Neural cell (in vitro differentiated cells): ENCODE measurements at regions not wholly inside any gene's neighbourhood (a gene's known extent, or its start where the extent isn't known, plus 50 kb on each side); places are given as distances from the start of the nearest gene placed in this dataset.

ENCODE experiments used
- H2AFZ ChIP-seq: fragments of 200-600, 300-800 bp; sonication (generic), shearing (Covaris generic); 2 replicates; pipeline ENCODE4 v1.6.0; 2014; ENCODE audit warnings: low read depth, mild to moderate bottlenecking, antibody characterized with exemption, low read length, moderate library complexity
- H3F3A ChIP-seq: fragments of 200-600 bp; shearing (Covaris generic); 2 replicates; pipeline ENCODE4 v1.6.1; 2016; ENCODE audit warnings: mild to moderate bottlenecking, moderate library complexity, mixed read lengths, antibody characterized with exemption, low read length; ENCODE audit not compliant: insufficient read depth, poor library complexity, severe bottlenecking
- H3K27ac ChIP-seq: fragments of 200-600, 300-800 bp; sonication (generic), shearing (Covaris generic); 2 replicates; pipeline ENCODE4 v1.5.1; 2014; ENCODE audit warnings: mild to moderate bottlenecking, low read length, moderate library complexity
- H3K27me3 ChIP-seq: fragments of 300-800, 200-600 bp; sonication (generic), shearing (Covaris generic); 2 replicates; pipeline ENCODE4 v1.6.0; 2014; ENCODE audit warnings: mild to moderate bottlenecking, low read depth, low read length, moderate library complexity; ENCODE audit not compliant: insufficient read depth
- H3K36me3 ChIP-seq: fragments of 300-800, 200-600 bp; sonication (generic), shearing (Covaris generic); 2 replicates; pipeline ENCODE4 v1.5.1; 2014; ENCODE audit warnings: mild to moderate bottlenecking, antibody characterized with exemption, low read length, moderate library complexity; ENCODE audit not compliant: insufficient read depth
- H3K4me2 ChIP-seq: fragments of 300-800, 200-600 bp; sonication (generic), shearing (Covaris generic); 2 replicates; pipeline ENCODE4 v1.6.0; 2014; ENCODE audit warnings: mild to moderate bottlenecking, low read length
- H3K4me3 ChIP-seq: fragments of 300-800, 200-600 bp; sonication (generic), shearing (Covaris generic); 2 replicates; pipeline ENCODE4 v1.5.1; 2014; ENCODE audit warnings: mild to moderate bottlenecking, low read length, moderate library complexity
- H3K79me2 ChIP-seq: fragments of 200-600 bp; shearing (Covaris generic); replicated peaks from 2 replicates; pipeline ENCODE4 v1.6.0; 2014; ENCODE audit warnings: mild to moderate bottlenecking, low read length, moderate library complexity; ENCODE audit not compliant: insufficient read depth
- H3K9ac ChIP-seq: fragments of 300-800, 200-600 bp; sonication (generic), shearing (Covaris generic); 2 replicates; pipeline ENCODE4 v1.6.1; 2016; ENCODE audit warnings: mild to moderate bottlenecking, low read length, mixed read lengths
- H3K9me2 ChIP-seq: fragments of 200-600 bp; shearing (Covaris generic); 2 replicates; pipeline ENCODE4 v1.6.1; 2016; ENCODE audit warnings: mild to moderate bottlenecking, low read length, mixed read lengths; ENCODE audit not compliant: insufficient read depth
- H3K9me3 ChIP-seq: fragments of 200-600, 300-800 bp; sonication (generic), shearing (Covaris generic); 2 replicates; pipeline ENCODE4 v1.6.1; 2016; ENCODE audit warnings: mild to moderate bottlenecking, mixed run types, low read length, moderate library complexity, mixed read lengths
- H4K20me1 ChIP-seq: fragments of 200-600 bp; shearing (Covaris generic); 2 replicates; pipeline ENCODE4 v1.6.1; 2016; ENCODE audit warnings: mild to moderate bottlenecking, mixed run types; ENCODE audit not compliant: insufficient read depth
- EP300 ChIP-seq: fragments of 450-650 bp; conservative IDR thresholded peaks from 2 replicates; pipeline ENCODE4 v1.6.1; 2014; ENCODE audit warnings: antibody characterized with exemption, mild to moderate bottlenecking, moderate library complexity; ENCODE audit not compliant: poor library complexity, severe bottlenecking
- EZH2 ChIP-seq: fragments of 200-600, 300-800 bp; shearing (Covaris generic), sonication (generic); IDR thresholded peaks from 2 replicates; pipeline ENCODE4 v1.6.1; 2014; ENCODE audit warnings: antibody characterized with exemption, low read length, borderline replicate concordance, mild to moderate bottlenecking; ENCODE audit not compliant: insufficient read depth, poor library complexity, severe bottlenecking
- MXI1 ChIP-seq: fragments of 450-650 bp; conservative IDR thresholded peaks from 2 replicates; pipeline ENCODE4 v1.6.1; 2014; ENCODE audit warnings: antibody characterized with exemption, mild to moderate bottlenecking; ENCODE audit not compliant: poor library complexity, severe bottlenecking
- POLR2AphosphoS5 ChIP-seq: IDR thresholded peaks from 2 replicates; pipeline ENCODE4 v1.6.1; 2012
- RAD21 ChIP-seq: fragments of 450-650 bp; conservative IDR thresholded peaks from 2 replicates; pipeline ENCODE4 v1.6.1; 2014; ENCODE audit warnings: antibody characterized with exemption, mild to moderate bottlenecking, moderate library complexity
- REST ChIP-seq: IDR thresholded peaks from 2 replicates; pipeline ENCODE4 v1.6.1; 2012; ENCODE audit warnings: borderline replicate concordance
- SMC3 ChIP-seq: fragments of 450-650 bp; conservative IDR thresholded peaks from 2 replicates; pipeline ENCODE4 v1.6.1; 2014; ENCODE audit warnings: antibody characterized with exemption, mild to moderate bottlenecking, moderate library complexity; ENCODE audit not compliant: poor library complexity
- TAF1 ChIP-seq: IDR thresholded peaks from 2 replicates; pipeline ENCODE4 v1.6.1; 2012; ENCODE audit warnings: low read depth
- TF ChIP-seq, protein P1 (sequence below): fragments of 450-650 bp; IDR thresholded peaks from 2 replicates; pipeline ENCODE4 v1.5.1; 2014; ENCODE audit warnings: antibody characterized with exemption, mild to moderate bottlenecking, moderate library complexity; ENCODE audit not compliant: poor library complexity, severe bottlenecking

- H3K36me3 ChIP-seq, result no peaks in the 10 kb centered on the region
- no peaks in the 10 kb centered on the region for H4K20me1 ChIP-seq
- H3K4me2 ChIP-seq, result no peak overlapping the region
- H3K4me3 ChIP-seq, result no peak overlapping the region
- H3F3A ChIP-seq, result no peaks in the 10 kb centered on the region
- H3K9me2 ChIP-seq, result no peaks in the 10 kb centered on the region
- no peaks in the 10 kb centered on the region for H3K27me3 ChIP-seq
- H2AFZ ChIP-seq, result no peak overlapping the region
- TF ChIP-seq RAD21 (no peak), POLR2AphosphoS5 (no peak), REST (no peak), EP300 (no peak), EZH2 (no peak), SMC3 (no peak), MXI1 (no peak), TAF1 (no peak)
- TF ChIP-seq, protein P1, sequence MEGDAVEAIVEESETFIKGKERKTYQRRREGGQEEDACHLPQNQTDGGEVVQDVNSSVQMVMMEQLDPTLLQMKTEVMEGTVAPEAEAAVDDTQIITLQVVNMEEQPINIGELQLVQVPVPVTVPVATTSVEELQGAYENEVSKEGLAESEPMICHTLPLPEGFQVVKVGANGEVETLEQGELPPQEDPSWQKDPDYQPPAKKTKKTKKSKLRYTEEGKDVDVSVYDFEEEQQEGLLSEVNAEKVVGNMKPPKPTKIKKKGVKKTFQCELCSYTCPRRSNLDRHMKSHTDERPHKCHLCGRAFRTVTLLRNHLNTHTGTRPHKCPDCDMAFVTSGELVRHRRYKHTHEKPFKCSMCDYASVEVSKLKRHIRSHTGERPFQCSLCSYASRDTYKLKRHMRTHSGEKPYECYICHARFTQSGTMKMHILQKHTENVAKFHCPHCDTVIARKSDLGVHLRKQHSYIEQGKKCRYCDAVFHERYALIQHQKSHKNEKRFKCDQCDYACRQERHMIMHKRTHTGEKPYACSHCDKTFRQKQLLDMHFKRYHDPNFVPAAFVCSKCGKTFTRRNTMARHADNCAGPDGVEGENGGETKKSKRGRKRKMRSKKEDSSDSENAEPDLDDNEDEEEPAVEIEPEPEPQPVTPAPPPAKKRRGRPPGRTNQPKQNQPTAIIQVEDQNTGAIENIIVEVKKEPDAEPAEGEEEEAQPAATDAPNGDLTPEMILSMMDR, result no peak
- no peaks in the 10 kb centered on the region for H3K9me3 ChIP-seq
- H3K27ac ChIP-seq, result no peak overlapping the region
- no peak overlapping the region for H3K9ac ChIP-seq
- no peaks in the 10 kb centered on the region for H3K79me2 ChIP-seq
These were observed 156.5 kb upstream of the WSCD1 start for GRCh38 chr17:5913641-5914040.

- H3K9ac ChIP-seq, result no peak overlapping the region
- no peaks in the 10 kb centered on the region for H4K20me1 ChIP-seq
- H3K79me2 ChIP-seq, result no peaks in the 10 kb centered on the region
- no peak overlapping the region for H3K27ac ChIP-seq
- no peaks in the 10 kb centered on the region for H3K27me3 ChIP-seq
- H2AFZ ChIP-seq, result no peak overlapping the region
- H3K4me3 ChIP-seq, result no peak overlapping the region
- H3K36me3 ChIP-seq, result no peaks in the 10 kb centered on the region
- H3K9me2 ChIP-seq, result no peaks in the 10 kb centered on the region
- H3F3A ChIP-seq, result no peaks in the 10 kb centered on the region
- no peaks in the 10 kb centered on the region for H3K9me3 ChIP-seq
- H3K4me2 ChIP-seq, result no peak overlapping the region
- TF ChIP-seq SMC3 (no peak), RAD21 (no peak), EP300 (no peak), EZH2 (no peak), MXI1 (no peak), TAF1 (no peak)
- TF ChIP-seq, protein P1, result no peak
These were observed 154.8 kb upstream of the WSCD1 start for GRCh38 chr17:5915337-5915736.
